Neural progenitor cell (in vitro differentiated cells): ENCODE measurements at regions not wholly inside any gene's neighbourhood (a gene's known extent, or its start where the extent isn't known, plus 50 kb on each side); places are given as distances from the start of the nearest gene placed in this dataset.

ENCODE experiments used
- CTCF ChIP-seq: fragments of 200-600 bp; sonication (generic); IDR thresholded peaks from 2 replicates; pipeline ENCODE4 v1.5.1; 2017; ENCODE audit warnings: antibody characterized with exemption, mild to moderate bottlenecking
- EZH2 ChIP-seq: fragments of 200-600 bp; sonication (generic); IDR thresholded peaks from 2 replicates; pipeline ENCODE4 v1.6.1; 2017; ENCODE audit warnings: antibody characterized with exemption, mild to moderate bottlenecking, moderate library complexity
- EZH2phosphoT487 ChIP-seq: fragments of 200-600 bp; sonication (generic); IDR thresholded peaks from 2 replicates; pipeline ENCODE4 v1.6.1; 2017; ENCODE audit warnings: antibody characterized with exemption

GRCh38 chr3:3906171-3906570, 106.9 kb downstream of the LRRN1 start:
- TF ChIP-seq CTCF: no peak
- no peak for TF ChIP-seq EZH2
- TF ChIP-seq EZH2phosphoT487: no peak
